Coronary artery (tissue), 2 donors: ENCODE measurements at regions not wholly inside any gene's neighbourhood (a gene's known extent, or its start where the extent isn't known, plus 50 kb on each side); places are given as distances from the start of the nearest gene placed in this dataset.

Experiments used
- DNase-seq: peaks from one replicate; pipeline ENCODE4 v3.0.0-alpha.2; 2017; ENCODE audit warnings: low spot score
- H3K27ac ChIP-seq, 2 donors: fragments of 200-600 bp; sonication (generic); one replicate each; pipeline ENCODE4 v1.5.1; 2016 to 2019
- H3K4me3 ChIP-seq: fragments of 200-600 bp; sonication (generic); 2 replicates; pipeline ENCODE4 v1.5.1; 2016; ENCODE audit warnings: mild to moderate bottlenecking, moderate library complexity
- TF ChIP-seq, protein P1 (sequence below): fragments of 200-600 bp; sonication (generic); IDR thresholded peaks from one replicate; pipeline ENCODE4 v1.5.1; 2019; ENCODE audit warnings: antibody characterized with exemption

- DNase-seq, result no peak
- Histone ChIP-seq H3K4me3 (no peak overlapping the region), H3K27ac (no peak overlapping the region)
- TF ChIP-seq, protein P1, sequence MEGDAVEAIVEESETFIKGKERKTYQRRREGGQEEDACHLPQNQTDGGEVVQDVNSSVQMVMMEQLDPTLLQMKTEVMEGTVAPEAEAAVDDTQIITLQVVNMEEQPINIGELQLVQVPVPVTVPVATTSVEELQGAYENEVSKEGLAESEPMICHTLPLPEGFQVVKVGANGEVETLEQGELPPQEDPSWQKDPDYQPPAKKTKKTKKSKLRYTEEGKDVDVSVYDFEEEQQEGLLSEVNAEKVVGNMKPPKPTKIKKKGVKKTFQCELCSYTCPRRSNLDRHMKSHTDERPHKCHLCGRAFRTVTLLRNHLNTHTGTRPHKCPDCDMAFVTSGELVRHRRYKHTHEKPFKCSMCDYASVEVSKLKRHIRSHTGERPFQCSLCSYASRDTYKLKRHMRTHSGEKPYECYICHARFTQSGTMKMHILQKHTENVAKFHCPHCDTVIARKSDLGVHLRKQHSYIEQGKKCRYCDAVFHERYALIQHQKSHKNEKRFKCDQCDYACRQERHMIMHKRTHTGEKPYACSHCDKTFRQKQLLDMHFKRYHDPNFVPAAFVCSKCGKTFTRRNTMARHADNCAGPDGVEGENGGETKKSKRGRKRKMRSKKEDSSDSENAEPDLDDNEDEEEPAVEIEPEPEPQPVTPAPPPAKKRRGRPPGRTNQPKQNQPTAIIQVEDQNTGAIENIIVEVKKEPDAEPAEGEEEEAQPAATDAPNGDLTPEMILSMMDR, result no peak
Measured at GRCh38 chr5:133667217-133667616, 54.9 kb upstream of the FSTL4 start.

DNA sequence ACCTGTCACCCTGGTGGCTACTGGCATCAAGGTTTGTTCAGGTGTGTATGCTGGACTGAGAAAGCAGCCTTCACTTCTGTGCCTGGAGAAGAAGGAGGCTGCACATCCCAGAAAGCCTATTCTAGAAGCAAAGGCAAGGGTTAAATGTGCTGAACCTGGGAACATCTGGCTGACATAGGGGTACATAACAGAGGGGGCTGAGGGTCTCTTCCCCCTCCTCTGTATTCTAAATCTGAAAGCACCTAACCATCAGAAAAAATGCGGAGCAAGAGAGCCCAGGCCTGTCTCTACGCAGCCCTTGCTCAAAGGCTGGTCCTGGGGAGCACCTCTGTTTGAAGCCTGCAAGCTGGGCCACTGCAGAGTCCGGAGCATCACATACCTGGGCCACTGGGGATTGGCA lies 53.2 kb upstream of the FSTL4 start:
- H3K4me3 ChIP-seq, result no peak overlapping the region
- H3K27ac ChIP-seq, result no peak overlapping the region
- DNase-seq, result no peak
- TF ChIP-seq, protein P1, result no peak

- no peak for DNase-seq
- Histone ChIP-seq H3K27ac (no peak overlapping the region), H3K4me3 (no peak overlapping the region)
- TF ChIP-seq, protein P1, result no peak
Measured at GRCh38 chr5:133664422-133664821, 52.1 kb upstream of the FSTL4 start.

- Histone ChIP-seq H3K4me3 (no peak overlapping the region), H3K27ac (no peak overlapping the region)
- TF ChIP-seq, protein P1, result no peak
- no peak for DNase-seq
Measured at GRCh38 chr5:133663397-133664054, 51.2 kb upstream of the FSTL4 start.

- no peak overlapping the region for H3K27ac ChIP-seq
- H3K4me3 ChIP-seq, result no peak overlapping the region
- TF ChIP-seq, protein P1, result no peak
- no peak for DNase-seq
Measured at GRCh38 chr5:133662578-133662977, 50.2 kb upstream of the FSTL4 start.
